Progenitor cell of endocrine pancreas (in vitro differentiated cells): ENCODE measurements at regions not wholly inside any gene's neighbourhood (a gene's known extent, or its start where the extent isn't known, plus 50 kb on each side); places are given as distances from the start of the nearest gene placed in this dataset.
A peak's percentile ranks its signal among the peaks of the same experiment; 100 is the strongest.

Source experiments
- DNase-seq: peaks from one replicate; pipeline ENCODE4 v3.0.0; 2021; ENCODE audit warnings: low spot score; ENCODE audit not compliant: unreplicated experiment
- H3K27ac Mint-ChIP-seq: 2 replicates; pipeline ENCODE4 v1.8.0; 2021; ENCODE audit warnings: mild to moderate bottlenecking, moderate library complexity, mixed read lengths
- H3K27me3 Mint-ChIP-seq: 2 replicates; pipeline ENCODE4 v1.8.0; 2021; ENCODE audit warnings: mixed read lengths
- H3K36me3 Mint-ChIP-seq: 2 replicates; pipeline ENCODE4 v1.8.0; 2022; ENCODE audit warnings: mixed read lengths; ENCODE audit not compliant: insufficient read depth
- H3K4me1 Mint-ChIP-seq: 2 replicates; pipeline ENCODE4 v1.8.0; 2021; ENCODE audit warnings: low read depth, mixed read lengths
- H3K4me3 Mint-ChIP-seq: 2 replicates; pipeline ENCODE4 v1.8.0; 2021; ENCODE audit warnings: low read depth, mild to moderate bottlenecking, moderate library complexity, mixed read lengths
- H3K9me3 Mint-ChIP-seq: 2 replicates; pipeline ENCODE4 v1.8.0; 2021; ENCODE audit warnings: low read depth, mixed read lengths
- CTCF ChIP-seq: fragments of 200-600 bp; sonication (generic); IDR thresholded peaks from one replicate; pipeline ENCODE4 v1.5.0; 2021; ENCODE audit warnings: antibody characterized with exemption, mild to moderate bottlenecking; ENCODE audit not compliant: unreplicated experiment

GRCh38 chr18:39241534-39241933 lies 1675.9 kb upstream of the CELF4 start:
- no peaks in the 10 kb centered on the region for H3K27me3 Mint-ChIP-seq
- H3K4me1 Mint-ChIP-seq, result peaks cover 32% of the 10 kb centered on the region
- TF ChIP-seq CTCF, result no peak
- no peak overlapping the region for H3K27ac Mint-ChIP-seq
- no peaks in the 10 kb centered on the region for H3K36me3 Mint-ChIP-seq
- no peaks in the 10 kb centered on the region for H3K9me3 Mint-ChIP-seq
- no peak for DNase-seq
- no peak overlapping the region for H3K4me3 Mint-ChIP-seq

- H3K4me1 Mint-ChIP-seq, result peaks cover 30% of the 10 kb centered on the region
- H3K4me3 Mint-ChIP-seq, result no peak overlapping the region
- peaks cover 5% of the 10 kb centered on the region for H3K9me3 Mint-ChIP-seq
- DNase-seq, result no peak
- TF ChIP-seq CTCF, result no peak
- H3K36me3 Mint-ChIP-seq, result peaks cover 2% of the 10 kb centered on the region
- H3K27ac Mint-ChIP-seq, result no peak overlapping the region
- no peaks in the 10 kb centered on the region for H3K27me3 Mint-ChIP-seq
Measured at GRCh38 chr18:39238981-39239660, 1673.5 kb upstream of the CELF4 start.

GRCh38 chr18:39235118-39235719 lies 1669.6 kb upstream of the CELF4 start:
- H3K36me3 Mint-ChIP-seq, result peaks cover 5% of the 10 kb centered on the region
- peaks cover 1% of the 10 kb centered on the region for H3K4me1 Mint-ChIP-seq
- DNase-seq, result no peak
- no peaks in the 10 kb centered on the region for H3K27me3 Mint-ChIP-seq
- H3K27ac Mint-ChIP-seq, result no peak overlapping the region
- peaks cover 5% of the 10 kb centered on the region for H3K9me3 Mint-ChIP-seq
- no peak for TF ChIP-seq CTCF
- H3K4me3 Mint-ChIP-seq, result no peak overlapping the region

GRCh38 chr18:39232937-39233336 lies 1667.3 kb upstream of the CELF4 start:
- no peaks in the 10 kb centered on the region for H3K27me3 Mint-ChIP-seq
- peaks cover 9% of the 10 kb centered on the region for H3K36me3 Mint-ChIP-seq
- no peak for DNase-seq
- H3K27ac Mint-ChIP-seq, result peak overlapping the region; percentile 41
- TF ChIP-seq CTCF, result no peak
- peaks cover 13% of the 10 kb centered on the region for H3K9me3 Mint-ChIP-seq
- H3K4me1 Mint-ChIP-seq, result peaks cover 7% of the 10 kb centered on the region
- H3K4me3 Mint-ChIP-seq, result no peak overlapping the region

- Mint-ChIP-seq H3K36me3 (peaks cover 9% of the 10 kb centered on the region), H3K4me1 (peaks cover 7% of the 10 kb centered on the region), H3K27me3 (no peaks in the 10 kb centered on the region), H3K4me3 (no peak overlapping the region), H3K27ac (peak overlapping the region; percentile 41), H3K9me3 (peaks cover 13% of the 10 kb centered on the region)
- DNase-seq, result no peak
- TF ChIP-seq CTCF, result no peak
Measured at GRCh38 chr18:39232490-39232889, 1666.9 kb upstream of the CELF4 start.
